ENCODE measurements at regions not wholly inside any gene's neighbourhood (a gene's known extent, or its start where the extent isn't known, plus 50 kb on each side); places are given as distances from the start of the nearest gene placed in this dataset.

- in situ Hi-C loops (cut with HindIII; ENCODE audit: extremely low pct_ligation_motif_present, low pct_unique_long_range_greater_than_20kb) = no loop called here
- no peak for TF ChIP-seq PCBP2 (optimal IDR thresholded peaks at IDR 0.05; ENCODE audit: low read depth, low read length, poor library complexity, severe bottlenecking)
- no peak for TF ChIP-seq U2AF1 (optimal IDR thresholded peaks at IDR 0.05; ENCODE audit: low read depth, low read length)
- no peak for TF ChIP-seq PAX8 (CRISPR knock-in tag; IDR thresholded peaks at IDR 0.05; ENCODE audit: borderline replicate concordance)
- TF ChIP-seq IRF1 (CRISPR knock-in tag; IDR thresholded peaks at IDR 0.05; ENCODE audit: low read depth) = no peak
- TF ChIP-seq ZFAT (CRISPR knock-in tag; conservative IDR thresholded peaks at IDR 0.05) = no peak
- no peak for TF ChIP-seq HNF4G (IDR thresholded peaks at IDR 0.05; ENCODE audit: borderline replicate concordance, low read depth, low read length)
- TF ChIP-seq HNF4G (CRISPR knock-in tag; IDR thresholded peaks at IDR 0.05; ENCODE audit: borderline replicate concordance, low read depth) = no peak
- no peak for TF ChIP-seq ZBTB8A (CRISPR knock-in tag; IDR thresholded peaks at IDR 0.05; ENCODE audit: borderline replicate concordance, low read depth)
- TF ChIP-seq SRY (CRISPR knock-in tag; IDR thresholded peaks at IDR 0.05) = no peak
- TF ChIP-seq ZNF513 (CRISPR knock-in tag; conservative IDR thresholded peaks at IDR 0.05) = no peak
- no peak for TF ChIP-seq ATF2 (CRISPR knock-in tag; IDR thresholded peaks at IDR 0.05)
- no peak for TF ChIP-seq BATF2 (CRISPR knock-in tag; IDR thresholded peaks at IDR 0.05)
- TF ChIP-seq ZMAT5 (CRISPR knock-in tag; IDR thresholded peaks at IDR 0.05; ENCODE audit: borderline replicate concordance, low read depth) = no peak
- TF ChIP-seq CSRNP1 (CRISPR knock-in tag; IDR thresholded peaks at IDR 0.05) = no peak
- no peak for TF ChIP-seq HNRNPH1 (optimal IDR thresholded peaks at IDR 0.05; ENCODE audit: low read depth, low read length)
- TF ChIP-seq ZNF180 (CRISPR knock-in tag; IDR thresholded peaks at IDR 0.05; ENCODE audit: borderline replicate concordance, low read depth) = no peak
- ATAC-seq (no peak), DNase-seq (ENCODE audit: low spot score) (no peak), FAIRE-seq (no peak)
- H3K4me2 ChIP-seq (ENCODE audit: low read depth, low read length) = no peak overlapping the region
- intact Hi-C loops (cut with micrococcal nuclease; ENCODE audit: unreplicated experiment) = no loop called here
- no peaks in the 10 kb centered on the region for H3K4me1 ChIP-seq (ENCODE audit: insufficient read depth, low read length)
- no peaks in the 10 kb centered on the region for H3K79me2 ChIP-seq (ENCODE audit: insufficient read depth, low read length)
- H3K9ac ChIP-seq (ENCODE audit: insufficient read depth, low read depth, low read length) = no peak overlapping the region
- no peak overlapping the region for H3K4me3 ChIP-seq (replicated peaks in 1 of 3; ENCODE audit: insufficient read depth in 1 of 3, low read depth in 2 of 3, low read length in 3 of 3)
- 5% methylated on average over 2 of the region's 2 CpGs for WGBS (ENCODE audit: low lambda C conversion rate)
- CTCF ChIA-PET (ENCODE audit: low intra/inter-chr PET ratio, low total read pairs) = no interaction called here
- H4K20me1 ChIP-seq (ENCODE audit: insufficient read depth, low read length) = no peaks in the 10 kb centered on the region
- no peaks in the 10 kb centered on the region for H3K27me3 ChIP-seq (ENCODE audit: control insufficient read depth in 1 of 2, insufficient read depth in 2 of 2, low read length in 2 of 2)
- no peaks in the 10 kb centered on the region for H3K9me3 ChIP-seq (ENCODE audit: low read length)
- H3K27ac ChIP-seq (ENCODE audit: extremely low read length, insufficient read depth, low read length) = no peak overlapping the region
- BruUV-seq (replicated peaks) = no TSS peak
- POLR2A ChIA-PET = no interaction called here
- H3K36me3 ChIP-seq (replicated peaks in 1 of 2; ENCODE audit: control insufficient read depth in 1 of 2, insufficient read depth in 2 of 2, low read length in 2 of 2) = no peaks in the 10 kb centered on the region
- H2AFZ ChIP-seq (ENCODE audit: low read length) = no peak overlapping the region
Observed at GRCh38 chr2:76672798-76673197, 849.4 kb downstream of the LRRTM4 start.
